Psoas muscle (tissue), 7 donors: ENCODE measurements at regions not wholly inside any gene's neighbourhood (a gene's known extent, or its start where the extent isn't known, plus 50 kb on each side); places are given as distances from the start of the nearest gene placed in this dataset.

Experiments
- ATAC-seq, 4 donors: fragments of 200-7000 bp; cut with Tn5 transposase; one replicate each; pipeline ENCODE4 v1.9.1; 2020; ENCODE audit warnings: moderate library complexity in 3 of 4, mild to moderate bottlenecking in 2 of 4
- DNase-seq, 2 donors: peaks; one replicate each; pipeline ENCODE4 v3.0.0-alpha.2; 2020
- H3K27ac ChIP-seq: fragments of 200-600 bp; one replicate; pipeline ENCODE4 v1.8.0; 2022
- H3K27me3 ChIP-seq, 3 donors: fragments of 200-600 bp in 1 of 3; one replicate each; pipeline versions ENCODE4 v1.6.1 to v1.8.0; 2013 to 2022; ENCODE audit warnings: low read length in 2 of 3, mild to moderate bottlenecking in 2 of 3, moderate library complexity in 1 of 3; ENCODE audit not compliant: insufficient read depth in 3 of 3
- H3K36me3 ChIP-seq, 2 donors: fragments of 200-600 bp in 1 of 2; one replicate each; pipeline versions ENCODE4 v1.6.1 to v1.8.0; 2013 to 2022; ENCODE audit warnings: low read depth in 1 of 2, mild to moderate bottlenecking in 1 of 2, moderate library complexity in 1 of 2; ENCODE audit not compliant: insufficient read depth in 1 of 2
- H3K4me1 ChIP-seq: fragments of 200-600 bp; one replicate; pipeline ENCODE4 v1.8.0; 2022
- H3K4me3 ChIP-seq: fragments of 200-600 bp; one replicate; pipeline ENCODE4 v1.8.0; 2022; ENCODE audit warnings: mild to moderate bottlenecking
- H3K9me3 ChIP-seq: fragments of 200-600 bp; one replicate; pipeline ENCODE4 v1.8.0; 2022
- CTCF ChIP-seq: fragments of 200-600 bp; IDR thresholded peaks from one replicate; pipeline ENCODE4 v1.8.0; 2022; ENCODE audit warnings: antibody characterized with exemption
- WGBS, 3 donors: extraction: QIAGEN DNeasy Blood & Tissue Kit; methylation state at CpG; one replicate each; pipeline versions ENCODE4 v1.1.6 to v1.1.7; 2013; 5-methylcytosine and 5-hydroxymethylcytosine counted together
- intact Hi-C, 2 donors: fragments of 100-400 bp; cut with DNase I; formaldehyde crosslinking; loops; one replicate each; pipeline versions ENCODE4 v1.11.0 to v1.14.2; 2022
- donor health status: healthy with polysubstance abuse.
- donor health status: DM: no; HTN: no; CAD: no; lungs with moderate emphysema.
- donor health status: Bipolar disorder and iron deficiency.
- donor health status: healthy.
- donor health status: DM: yes; HTN: yes; CAD: no.
- donor health status: DM: no; HTN: no; CAD: no.
- donor health status: DM: yes; HTN: yes; CAD: no.

- no peak for TF ChIP-seq CTCF
- no peaks in the 10 kb centered on the region for H3K36me3 ChIP-seq
- no peak overlapping the region for H3K4me3 ChIP-seq
- no peaks in the 10 kb centered on the region for H3K27me3 ChIP-seq
- no peak overlapping the region for H3K27ac ChIP-seq
- DNase-seq (no peak), ATAC-seq (no peak)
- no peaks in the 10 kb centered on the region for H3K4me1 ChIP-seq
- H3K9me3 ChIP-seq: peaks cover 8% of the 10 kb centered on the region
- 59 to 79% (median 64%) methylated on average over 4 of the region's 4 CpGs for WGBS, 3 donors
- intact Hi-C loops: no loop called here
Measured at GRCh38 chr12:93085383-93086287, 156.5 kb upstream of the EEA1 start.

GRCh38 chr12:93086288-93086727 is 157.2 kb upstream of the EEA1 start:
- Histone ChIP-seq H3K4me3 (no peak overlapping the region), H3K4me1 (no peaks in the 10 kb centered on the region), H3K36me3 (no peaks in the 10 kb centered on the region), H3K9me3 (peaks cover 8% of the 10 kb centered on the region), H3K27me3 (no peaks in the 10 kb centered on the region), H3K27ac (no peak overlapping the region)
- ATAC-seq: no peak
- DNase-seq: no peak
- intact Hi-C loops: no loop called here
- no peak for TF ChIP-seq CTCF
- WGBS, 3 donors: 97 to 99% (median 98%) methylated on average over 3 of the region's 3 CpGs

- no peaks in the 10 kb centered on the region for H3K36me3 ChIP-seq
- no peaks in the 10 kb centered on the region for H3K4me1 ChIP-seq
- ATAC-seq (no peak), DNase-seq (no peak)
- no peak for TF ChIP-seq CTCF
- intact Hi-C loops: no loop called here
- peaks cover 8% of the 10 kb centered on the region for H3K9me3 ChIP-seq
- H3K27ac ChIP-seq: no peak overlapping the region
- no peaks in the 10 kb centered on the region for H3K27me3 ChIP-seq
- 76 to 83% (median 77%) methylated on average over 6 of the region's 6 CpGs for WGBS, 3 donors
- no peak overlapping the region for H3K4me3 ChIP-seq
Measured at GRCh38 chr12:93087840-93088610, 158.9 kb upstream of the EEA1 start.

- H3K27me3 ChIP-seq: no peaks in the 10 kb centered on the region
- H3K4me1 ChIP-seq: peaks cover 2% of the 10 kb centered on the region
- DNase-seq: no peak
- intact Hi-C loops: no loop called here
- no peak for TF ChIP-seq CTCF
- WGBS, 3 donors: 88 to 92% (median 88%) methylated on average over 5 of the region's 5 CpGs
- no peak for ATAC-seq
- H3K9me3 ChIP-seq: peaks cover 8% of the 10 kb centered on the region
- H3K27ac ChIP-seq: no peak overlapping the region
- H3K4me3 ChIP-seq: no peak overlapping the region
- H3K36me3 ChIP-seq: no peaks in the 10 kb centered on the region
Measured at GRCh38 chr12:93089805-93090569, 160.9 kb upstream of the EEA1 start.
